ENCODE measurements at regions not wholly inside any gene's neighbourhood (a gene's known extent, or its start where the extent isn't known, plus 50 kb on each side); places are given as distances from the start of the nearest gene placed in this dataset.

DNA sequence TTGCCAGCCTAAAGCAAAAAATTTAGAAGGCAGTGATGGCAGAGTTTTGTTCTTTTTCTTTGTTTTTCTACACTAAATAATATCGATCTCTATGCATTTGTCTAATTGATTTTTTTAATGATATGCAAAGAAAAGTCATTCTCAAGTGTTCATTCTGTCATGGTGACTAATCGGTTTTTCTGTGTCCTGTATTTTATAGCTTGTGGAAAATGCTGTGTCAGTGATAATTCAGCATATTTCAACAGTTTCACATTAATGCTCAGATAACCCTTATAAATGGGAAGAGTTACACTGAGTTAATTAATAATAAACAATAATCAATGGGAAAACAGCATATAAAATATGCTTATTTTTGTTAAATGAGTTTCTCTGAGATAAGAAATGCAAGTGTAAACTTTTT is 824.9 kb downstream of the AMY1C start (continued):
- TF ChIP-seq, protein P1, sequence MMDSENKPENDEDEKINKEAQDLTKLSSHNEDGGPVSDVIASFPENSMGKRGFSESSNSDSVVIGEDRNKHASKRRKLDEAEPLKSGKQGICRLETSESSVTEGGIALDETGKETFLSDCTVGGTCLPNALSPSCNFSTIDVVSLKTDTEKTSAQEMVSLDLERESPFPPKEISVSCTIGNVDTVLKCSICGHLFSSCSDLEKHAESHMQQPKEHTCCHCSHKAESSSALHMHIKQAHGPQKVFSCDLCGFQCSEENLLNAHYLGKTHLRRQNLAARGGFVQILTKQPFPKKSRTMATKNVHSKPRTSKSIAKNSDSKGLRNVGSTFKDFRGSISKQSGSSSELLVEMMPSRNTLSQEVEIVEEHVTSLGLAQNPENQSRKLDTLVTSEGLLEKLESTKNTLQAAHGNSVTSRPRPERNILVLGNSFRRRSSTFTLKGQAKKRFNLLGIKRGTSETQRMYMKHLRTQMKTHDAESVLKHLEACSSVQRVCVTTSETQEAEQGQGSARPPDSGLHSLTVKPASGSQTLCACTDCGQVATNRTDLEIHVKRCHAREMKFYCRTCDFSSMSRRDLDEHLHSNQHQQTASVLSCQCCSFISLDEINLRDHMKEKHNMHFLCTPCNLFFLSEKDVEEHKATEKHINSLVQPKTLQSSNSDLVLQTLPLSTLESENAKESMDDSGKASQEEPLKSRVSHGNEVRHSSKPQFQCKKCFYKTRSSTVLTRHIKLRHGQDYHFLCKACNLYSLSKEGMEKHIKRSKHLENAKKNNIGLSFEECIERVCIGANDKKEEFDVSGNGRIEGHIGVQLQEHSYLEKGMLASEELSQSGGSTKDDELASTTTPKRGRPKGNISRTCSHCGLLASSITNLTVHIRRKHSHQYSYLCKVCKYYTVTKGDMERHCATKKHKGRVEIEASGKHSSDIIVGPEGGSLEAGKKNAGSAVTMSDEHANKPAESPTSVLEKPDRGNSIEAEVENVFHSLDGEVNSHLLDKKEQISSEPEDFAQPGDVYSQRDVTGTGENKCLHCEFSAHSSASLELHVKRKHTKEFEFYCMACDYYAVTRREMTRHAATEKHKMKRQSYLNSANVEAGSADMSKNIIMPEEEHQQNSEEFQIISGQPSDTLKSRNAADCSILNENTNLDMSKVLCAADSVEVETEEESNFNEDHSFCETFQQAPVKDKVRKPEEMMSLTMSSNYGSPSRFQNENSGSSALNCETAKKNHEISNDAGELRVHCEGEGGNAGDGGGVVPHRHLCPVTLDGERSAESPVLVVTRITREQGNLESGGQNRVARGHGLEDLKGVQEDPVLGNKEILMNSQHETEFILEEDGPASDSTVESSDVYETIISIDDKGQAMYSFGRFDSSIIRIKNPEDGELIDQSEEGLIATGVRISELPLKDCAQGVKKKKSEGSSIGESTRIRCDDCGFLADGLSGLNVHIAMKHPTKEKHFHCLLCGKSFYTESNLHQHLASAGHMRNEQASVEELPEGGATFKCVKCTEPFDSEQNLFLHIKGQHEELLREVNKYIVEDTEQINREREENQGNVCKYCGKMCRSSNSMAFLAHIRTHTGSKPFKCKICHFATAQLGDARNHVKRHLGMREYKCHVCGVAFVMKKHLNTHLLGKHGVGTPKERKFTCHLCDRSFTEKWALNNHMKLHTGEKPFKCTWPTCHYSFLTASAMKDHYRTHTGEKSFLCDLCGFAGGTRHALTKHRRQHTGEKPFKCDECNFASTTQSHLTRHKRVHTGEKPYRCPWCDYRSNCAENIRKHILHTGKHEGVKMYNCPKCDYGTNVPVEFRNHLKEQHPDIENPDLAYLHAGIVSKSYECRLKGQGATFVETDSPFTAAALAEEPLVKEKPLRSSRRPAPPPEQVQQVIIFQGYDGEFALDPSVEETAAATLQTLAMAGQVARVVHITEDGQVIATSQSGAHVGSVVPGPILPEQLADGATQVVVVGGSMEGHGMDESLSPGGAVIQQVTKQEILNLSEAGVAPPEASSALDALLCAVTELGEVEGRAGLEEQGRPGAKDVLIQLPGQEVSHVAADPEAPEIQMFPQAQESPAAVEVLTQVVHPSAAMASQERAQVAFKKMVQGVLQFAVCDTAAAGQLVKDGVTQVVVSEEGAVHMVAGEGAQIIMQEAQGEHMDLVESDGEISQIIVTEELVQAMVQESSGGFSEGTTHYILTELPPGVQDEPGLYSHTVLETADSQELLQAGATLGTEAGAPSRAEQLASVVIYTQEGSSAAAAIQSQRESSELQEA (CRISPR knock-in tag; IDR thresholded peaks at IDR 0.05; ENCODE audit: not compliant biosample characterization) = no peak
- TF ChIP-seq, protein P2, sequence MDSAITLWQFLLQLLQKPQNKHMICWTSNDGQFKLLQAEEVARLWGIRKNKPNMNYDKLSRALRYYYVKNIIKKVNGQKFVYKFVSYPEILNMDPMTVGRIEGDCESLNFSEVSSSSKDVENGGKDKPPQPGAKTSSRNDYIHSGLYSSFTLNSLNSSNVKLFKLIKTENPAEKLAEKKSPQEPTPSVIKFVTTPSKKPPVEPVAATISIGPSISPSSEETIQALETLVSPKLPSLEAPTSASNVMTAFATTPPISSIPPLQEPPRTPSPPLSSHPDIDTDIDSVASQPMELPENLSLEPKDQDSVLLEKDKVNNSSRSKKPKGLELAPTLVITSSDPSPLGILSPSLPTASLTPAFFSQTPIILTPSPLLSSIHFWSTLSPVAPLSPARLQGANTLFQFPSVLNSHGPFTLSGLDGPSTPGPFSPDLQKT (CRISPR knock-in tag; IDR thresholded peaks at IDR 0.05; ENCODE audit: borderline replicate concordance) = no peak
- TF ChIP-seq KAT7 (CRISPR knock-in tag; IDR thresholded peaks at IDR 0.05; ENCODE audit: borderline replicate concordance) (no peak), RBAK (CRISPR knock-in tag; IDR thresholded peaks at IDR 0.05) (no peak), MAFF (IDR thresholded peaks at IDR 0.05; ENCODE audit: low read depth, low read length) (peak; percentile 86), MAFK (conservative IDR thresholded peaks at IDR 0.05 in 1 of 2, IDR thresholded peaks at IDR 0.05 in 1 of 2; ENCODE audit: low read length in 2 of 2) (peak; percentile 82 to 87)
- TF ChIP-seq, protein P3, sequence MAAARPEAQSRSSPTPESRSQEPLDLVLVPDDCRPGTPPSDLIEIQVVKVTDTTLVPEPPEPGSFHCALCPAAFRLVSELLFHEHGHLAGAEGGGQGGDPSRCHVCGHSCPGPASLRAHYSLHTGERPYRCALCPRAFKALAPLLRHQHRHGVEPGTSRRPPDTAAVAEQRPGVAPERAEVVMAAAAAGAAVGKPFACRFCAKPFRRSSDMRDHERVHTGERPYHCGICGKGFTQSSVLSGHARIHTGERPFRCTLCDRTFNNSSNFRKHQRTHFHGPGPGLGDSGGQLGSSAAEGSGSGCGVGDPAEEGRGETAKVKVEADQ (CRISPR knock-in tag; IDR thresholded peaks at IDR 0.05; ENCODE audit: borderline replicate concordance) = no peak
